Osteocyte (in vitro differentiated cells): ENCODE measurements at regions not wholly inside any gene's neighbourhood (a gene's known extent, or its start where the extent isn't known, plus 50 kb on each side); places are given as distances from the start of the nearest gene placed in this dataset.
A peak's percentile ranks its signal among the peaks of the same experiment; 100 is the strongest.

Experiments used
- DNase-seq: peaks from one replicate; pipeline ENCODE4 v3.0.0; 2021; ENCODE audit warnings: mixed read lengths; ENCODE audit not compliant: unreplicated experiment; ENCODE audit errors: extremely low spot score
- H3K27ac Mint-ChIP-seq: one replicate; pipeline ENCODE4 v1.8.0; 2021; ENCODE audit warnings: mild to moderate bottlenecking, mixed read lengths; ENCODE audit not compliant: unreplicated experiment
- H3K27me3 Mint-ChIP-seq: one replicate; pipeline ENCODE4 v1.8.0; 2021; ENCODE audit warnings: mixed read lengths; ENCODE audit not compliant: unreplicated experiment
- H3K36me3 Mint-ChIP-seq: one replicate; pipeline ENCODE4 v1.8.0; 2021; ENCODE audit warnings: mixed read lengths; ENCODE audit not compliant: unreplicated experiment
- H3K4me1 Mint-ChIP-seq: one replicate; pipeline ENCODE4 v1.8.0; 2021; ENCODE audit warnings: mixed read lengths; ENCODE audit not compliant: unreplicated experiment
- H3K4me3 Mint-ChIP-seq: one replicate; pipeline ENCODE4 v1.8.0; 2021; ENCODE audit warnings: mild to moderate bottlenecking, moderate library complexity, mixed read lengths; ENCODE audit not compliant: unreplicated experiment
- H3K9me3 Mint-ChIP-seq: one replicate; pipeline ENCODE4 v1.8.0; 2021; ENCODE audit warnings: mixed read lengths; ENCODE audit not compliant: unreplicated experiment
- CTCF ChIP-seq: fragments of 200-600 bp; sonication (generic); IDR thresholded peaks from 2 replicates; pipeline ENCODE4 v1.5.0; 2021; ENCODE audit warnings: antibody characterized with exemption, mild to moderate bottlenecking, moderate library complexity

- Mint-ChIP-seq H3K36me3 (no peaks in the 10 kb centered on the region), H3K27me3 (no peaks in the 10 kb centered on the region), H3K27ac (no peak overlapping the region), H3K4me1 (peaks cover 4% of the 10 kb centered on the region), H3K9me3 (no peaks in the 10 kb centered on the region), H3K4me3 (no peak overlapping the region)
- TF ChIP-seq CTCF = no peak
- DNase-seq = no peak
Measured at GRCh38 chr6:67563671-67564070, 1071.4 kb upstream of the ADGRB3 start.

GRCh38 chr6:67560068-67560467 lies 1075.0 kb upstream of the ADGRB3 start:
- Mint-ChIP-seq H3K4me1 (peaks cover 4% of the 10 kb centered on the region), H3K27me3 (no peaks in the 10 kb centered on the region), H3K4me3 (no peak overlapping the region), H3K9me3 (peaks cover 13% of the 10 kb centered on the region), H3K27ac (no peak overlapping the region), H3K36me3 (peaks cover 4% of the 10 kb centered on the region)
- no peak for DNase-seq
- no peak for TF ChIP-seq CTCF

GRCh38 chr6:67558985-67559384 lies 1076.1 kb upstream of the ADGRB3 start:
- H3K27me3 Mint-ChIP-seq = no peaks in the 10 kb centered on the region

GRCh38 chr6:67544851-67545452 lies 1090.1 kb upstream of the ADGRB3 start:
- Mint-ChIP-seq H3K9me3 (peaks cover 18% of the 10 kb centered on the region), H3K27ac (no peak overlapping the region), H3K4me1 (peaks cover 20% of the 10 kb centered on the region), H3K27me3 (no peaks in the 10 kb centered on the region), H3K36me3 (peaks cover 3% of the 10 kb centered on the region), H3K4me3 (no peak overlapping the region)
- DNase-seq = no peak
- TF ChIP-seq CTCF = no peak

More at GRCh38 chr6:67558985-67559384, 1076.1 kb upstream of the ADGRB3 start:
- H3K4me1 Mint-ChIP-seq = peaks cover 4% of the 10 kb centered on the region
- peaks cover 13% of the 10 kb centered on the region for H3K9me3 Mint-ChIP-seq
- H3K4me3 Mint-ChIP-seq = no peak overlapping the region
- no peak for DNase-seq
- H3K27ac Mint-ChIP-seq = no peak overlapping the region
- no peak for TF ChIP-seq CTCF
- H3K36me3 Mint-ChIP-seq = peaks cover 4% of the 10 kb centered on the region

- H3K27me3 Mint-ChIP-seq = no peaks in the 10 kb centered on the region
- DNase-seq = no peak
- H3K36me3 Mint-ChIP-seq = peaks cover 4% of the 10 kb centered on the region
- H3K27ac Mint-ChIP-seq = peak overlapping the region; percentile 61
- no peak overlapping the region for H3K4me3 Mint-ChIP-seq
- no peak for TF ChIP-seq CTCF
- H3K4me1 Mint-ChIP-seq = peaks cover 20% of the 10 kb centered on the region
- peaks cover 18% of the 10 kb centered on the region for H3K9me3 Mint-ChIP-seq
Measured at GRCh38 chr6:67541586-67541985, 1093.5 kb upstream of the ADGRB3 start.
